Adrenal gland (tissue), 9 donors: ENCODE measurements at regions not wholly inside any gene's neighbourhood (a gene's known extent, or its start where the extent isn't known, plus 50 kb on each side); places are given as distances from the start of the nearest gene placed in this dataset.

Experiments used
- DNase-seq, 7 donors: peaks; one replicate each; pipeline ENCODE4 v3.0.0-alpha.2; 2019 to 2020
- H3K27ac ChIP-seq, 5 donors: fragments of 200-600 bp; sonication (generic) in 4 of 5; 1 replicate in 3 of 5; 2 replicates in 2 of 5; pipeline versions ENCODE4 v1.5.1 to v1.8.0; 2016 to 2020; ENCODE audit warnings: mild to moderate bottlenecking in 1 of 5
- H3K27me3 ChIP-seq: fragments of 200-600 bp; 2 replicates; pipeline ENCODE4 v1.8.0; 2021
- H3K36me3 ChIP-seq, 2 donors: fragments of 200-600 bp; replicated peaks in 1 of 2; 1 replicate in 1 of 2; 2 replicates in 1 of 2; pipeline versions ENCODE4 v1.5.1 to v1.8.0; 2018 to 2022
- H3K4me1 ChIP-seq, 2 donors: fragments of 200-600 bp; replicated peaks in 1 of 2; 1 replicate in 1 of 2; 2 replicates in 1 of 2; pipeline versions ENCODE4 v1.5.1 to v1.8.0; 2018 to 2021
- H3K4me3 ChIP-seq, 4 donors: fragments of 200-600 bp; sonication (generic) in 3 of 4; one replicate each; pipeline ENCODE4 v1.5.1; 2016 to 2018
- H3K9me3 ChIP-seq, 3 donors: fragments of 200-600 bp; sonication (generic) in 1 of 3; replicated peaks in 1 of 3; 1 replicate in 2 of 3; 2 replicates in 1 of 3; pipeline versions ENCODE4 v1.5.1 to v1.8.0; 2016 to 2021
- POLR2A ChIP-seq, 2 donors: fragments of 450-650 bp; IDR thresholded peaks; one replicate each; pipeline ENCODE4 v1.6.1; 2017; ENCODE audit warnings: antibody characterized with exemption in 2 of 2, mild to moderate bottlenecking in 2 of 2, moderate library complexity in 1 of 2
- WGBS, 4 donors: extraction: QIAGEN DNeasy Blood & Tissue Kit in 2 of 4; methylation state at CpG; one replicate each; pipeline versions ENCODE4 v1.1.5 to v1.1.7; 2013 to 2017; 5-methylcytosine and 5-hydroxymethylcytosine counted together
- intact Hi-C, 2 donors: fragments of 100-400 bp; cut with DNase I; formaldehyde crosslinking; loops; one replicate each; pipeline versions ENCODE4 v1.14.1 to v1.15.0; 2022 to 2023
- TF ChIP-seq, protein P1 (sequence below), 6 experiments: fragments of 450-650 bp in 4 of 6; fragments of 200-600 bp in 2 of 6; sonication (generic) in 1 of 6; IDR thresholded peaks; 1 replicate in 5 of 6; 2 replicates in 1 of 6; pipeline versions ENCODE4 v1.5.1 to v1.8.0; 2016 to 2021; ENCODE audit warnings: antibody characterized with exemption in 6 of 6, mild to moderate bottlenecking in 2 of 6, moderate library complexity in 1 of 6
- donor health status: healthy with polysubstance abuse.
- donor health status: Bipolar disorder and iron deficiency.
- donor health status: DM: yes; HTN: yes; CAD: no.
- donor health status: DM: no; HTN: no; CAD: no.
- donor health status: DM: no; HTN: no; CAD: no.

DNA sequence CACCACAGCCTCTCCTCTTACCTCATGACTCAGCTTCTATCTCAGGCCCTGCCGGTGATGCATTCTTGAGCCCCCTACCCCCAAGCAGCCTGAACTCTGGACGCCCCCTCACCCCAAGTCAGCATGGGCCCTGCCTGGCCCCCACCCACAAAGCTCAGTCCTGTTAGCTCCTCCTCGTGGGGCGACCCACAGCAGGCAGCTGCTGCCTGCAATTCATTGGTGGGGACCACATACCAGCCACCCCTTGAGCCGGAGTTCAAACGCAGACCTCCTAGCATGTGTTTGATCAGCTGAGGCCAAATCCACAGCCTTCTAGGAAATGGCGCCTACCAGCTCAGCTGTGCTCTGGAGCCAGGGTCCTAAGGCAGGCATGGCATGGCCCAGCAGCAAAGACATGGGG lies 111.8 kb downstream of the EFNB1 start:
- DNase-seq, result peak in 1 of 7 donors; percentile 7
- no peaks in the 10 kb centered on the region for H3K9me3 ChIP-seq
- H3K4me3 ChIP-seq, result no peak overlapping the region
- peaks cover 0 to 7% of the 10 kb centered on the region in 2 donors for H3K4me1 ChIP-seq
- intact Hi-C loops, result no loop called here
- H3K27ac ChIP-seq, result no peak overlapping the region
- peaks cover 3% of the 10 kb centered on the region for H3K27me3 ChIP-seq
- H3K36me3 ChIP-seq, result no peaks in the 10 kb centered on the region
- TF ChIP-seq, protein P1, sequence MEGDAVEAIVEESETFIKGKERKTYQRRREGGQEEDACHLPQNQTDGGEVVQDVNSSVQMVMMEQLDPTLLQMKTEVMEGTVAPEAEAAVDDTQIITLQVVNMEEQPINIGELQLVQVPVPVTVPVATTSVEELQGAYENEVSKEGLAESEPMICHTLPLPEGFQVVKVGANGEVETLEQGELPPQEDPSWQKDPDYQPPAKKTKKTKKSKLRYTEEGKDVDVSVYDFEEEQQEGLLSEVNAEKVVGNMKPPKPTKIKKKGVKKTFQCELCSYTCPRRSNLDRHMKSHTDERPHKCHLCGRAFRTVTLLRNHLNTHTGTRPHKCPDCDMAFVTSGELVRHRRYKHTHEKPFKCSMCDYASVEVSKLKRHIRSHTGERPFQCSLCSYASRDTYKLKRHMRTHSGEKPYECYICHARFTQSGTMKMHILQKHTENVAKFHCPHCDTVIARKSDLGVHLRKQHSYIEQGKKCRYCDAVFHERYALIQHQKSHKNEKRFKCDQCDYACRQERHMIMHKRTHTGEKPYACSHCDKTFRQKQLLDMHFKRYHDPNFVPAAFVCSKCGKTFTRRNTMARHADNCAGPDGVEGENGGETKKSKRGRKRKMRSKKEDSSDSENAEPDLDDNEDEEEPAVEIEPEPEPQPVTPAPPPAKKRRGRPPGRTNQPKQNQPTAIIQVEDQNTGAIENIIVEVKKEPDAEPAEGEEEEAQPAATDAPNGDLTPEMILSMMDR (IDR thresholded peaks at IDR 0.05), result no peak
- no peak for TF ChIP-seq POLR2A (IDR thresholded peaks at IDR 0.05)
- 69 to 86% (median 80%) methylated on average over 3 to 7 of the region's 7 CpGs for WGBS, 4 donors

DNA sequence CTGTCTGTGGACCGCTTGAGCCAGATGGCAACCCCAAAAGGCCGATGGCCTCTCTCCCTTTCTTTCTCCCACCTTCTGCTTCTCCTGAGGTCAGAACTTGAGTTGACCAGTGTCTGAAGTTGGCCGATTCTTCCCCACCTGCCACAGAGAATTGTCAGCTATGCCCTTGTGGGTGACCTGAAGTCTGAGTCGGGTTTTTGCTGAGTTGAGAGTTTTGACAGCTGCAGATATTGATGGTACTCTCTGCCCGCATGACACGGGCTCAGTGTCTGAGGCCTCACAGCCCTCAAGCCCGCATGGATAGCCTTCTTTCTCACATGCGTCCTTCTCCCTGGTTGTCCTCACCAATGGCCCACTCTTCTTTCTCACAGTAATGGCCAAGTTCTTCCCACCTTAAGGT lies 111.0 kb downstream of the EFNB1 start:
- Histone ChIP-seq H3K4me3 (no peak overlapping the region), H3K4me1 (peaks cover 3 to 9% of the 10 kb centered on the region in 2 donors), H3K9me3 (no peaks in the 10 kb centered on the region), H3K36me3 (no peaks in the 10 kb centered on the region), H3K27me3 (peaks cover 3% of the 10 kb centered on the region), H3K27ac (no peak overlapping the region)
- intact Hi-C loops, result no loop called here
- TF ChIP-seq, protein P1 (IDR thresholded peaks at IDR 0.05), result no peak
- no peak for TF ChIP-seq POLR2A (IDR thresholded peaks at IDR 0.05)
- peak in 1 of 7 donors; percentile 7 for DNase-seq
- WGBS, 4 donors, result 85 to 94% (median 89%) methylated on average over 3 to 8 of the region's 8 CpGs

DNA sequence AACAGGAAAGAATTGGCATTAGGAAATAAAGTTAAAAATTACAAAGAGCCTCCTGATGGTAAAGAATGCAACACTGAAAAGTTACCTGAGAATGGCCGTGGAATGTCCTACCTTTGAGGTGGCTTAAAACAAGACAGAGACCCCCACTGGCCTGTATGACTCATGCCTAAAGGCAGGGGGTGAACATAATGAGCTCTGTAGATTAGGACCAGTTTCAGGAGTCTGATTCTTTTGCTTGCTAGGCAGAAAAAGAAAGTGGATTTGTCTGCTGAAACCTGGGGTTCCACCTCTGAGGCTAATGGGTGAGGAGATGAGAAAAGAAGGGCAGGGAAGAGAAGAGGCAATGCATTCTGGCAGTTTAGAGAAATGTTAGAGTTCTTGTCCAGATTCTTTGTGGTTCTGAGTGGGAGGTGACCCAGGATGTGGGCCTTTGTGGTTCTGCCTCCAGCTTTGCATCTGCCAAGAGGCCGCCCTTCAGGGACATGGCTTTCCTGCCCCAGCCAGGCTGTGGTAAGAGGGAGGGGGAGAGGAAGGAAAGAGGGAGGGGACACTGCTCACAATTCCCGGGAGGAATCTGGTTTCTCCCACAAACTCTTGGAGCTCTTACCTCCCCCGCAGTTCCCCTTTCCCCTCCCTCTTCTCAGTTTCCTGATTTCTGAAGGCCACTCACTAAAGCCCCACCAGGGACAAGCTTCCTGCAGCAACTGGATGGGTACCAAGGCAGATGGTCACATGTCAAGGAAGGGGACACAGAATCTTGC lies 109.6 kb downstream of the EFNB1 start:
- intact Hi-C loops, result no loop called here
- 37 to 52% (median 48%) methylated on average over 2 to 4 of the region's 4 CpGs for WGBS, 4 donors
- peak in 5 of 7 donors; percentile 14 to 39 (median 23) for DNase-seq

DNA sequence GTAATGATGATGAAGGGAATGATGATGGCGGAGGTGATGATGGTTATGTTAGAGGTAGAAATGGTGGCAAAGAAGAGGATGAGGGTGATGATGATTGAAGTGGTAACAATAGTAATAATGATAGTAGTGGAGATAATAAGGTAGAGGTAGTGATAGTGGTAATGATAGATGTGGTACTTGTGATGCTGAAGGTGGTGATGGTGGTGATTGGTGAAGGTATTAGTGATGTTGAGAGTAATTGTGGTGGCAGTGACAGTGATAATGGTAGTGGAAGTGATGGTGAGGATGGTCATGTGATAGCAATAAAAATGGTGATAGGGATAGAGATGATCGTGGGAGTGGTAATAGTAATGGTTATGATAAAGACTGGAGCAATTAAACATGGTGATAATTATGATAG lies 108.8 kb downstream of the EFNB1 start:
- H3K4me1 ChIP-seq, result peaks cover 14 to 20% of the 10 kb centered on the region in 2 donors
- H3K4me3 ChIP-seq, result no peak overlapping the region
- no peak overlapping the region for H3K27ac ChIP-seq
- TF ChIP-seq, protein P1 (IDR thresholded peaks at IDR 0.05), result no peak
- no peak for TF ChIP-seq POLR2A (IDR thresholded peaks at IDR 0.05)
- H3K27me3 ChIP-seq, result no peaks in the 10 kb centered on the region
- DNase-seq, result no peak
- H3K9me3 ChIP-seq, result no peaks in the 10 kb centered on the region
- no peaks in the 10 kb centered on the region for H3K36me3 ChIP-seq
- WGBS, 4 donors, result 73 to 96% (median 92%) methylated on average over 2 of the region's 2 CpGs
- intact Hi-C loops, result no loop called here

More for the DNA sequence above, 109.6 kb downstream of the EFNB1 start:
- Histone ChIP-seq H3K9me3 (no peaks in the 10 kb centered on the region), H3K36me3 (no peaks in the 10 kb centered on the region), H3K27me3 (no peaks in the 10 kb centered on the region), H3K4me3 (no peak overlapping the region), H3K4me1 (peaks cover 14 to 20% of the 10 kb centered on the region in 2 donors), H3K27ac (peak overlapping the region in 1 of 5 donors; percentile 3)
- TF ChIP-seq, protein P1 (IDR thresholded peaks at IDR 0.05), result no peak
- TF ChIP-seq POLR2A (IDR thresholded peaks at IDR 0.05), result no peak
